ENCODE measurements at regions not wholly inside any gene's neighbourhood (a gene's known extent, or its start where the extent isn't known, plus 50 kb on each side); places are given as distances from the start of the nearest gene placed in this dataset.

DNA sequence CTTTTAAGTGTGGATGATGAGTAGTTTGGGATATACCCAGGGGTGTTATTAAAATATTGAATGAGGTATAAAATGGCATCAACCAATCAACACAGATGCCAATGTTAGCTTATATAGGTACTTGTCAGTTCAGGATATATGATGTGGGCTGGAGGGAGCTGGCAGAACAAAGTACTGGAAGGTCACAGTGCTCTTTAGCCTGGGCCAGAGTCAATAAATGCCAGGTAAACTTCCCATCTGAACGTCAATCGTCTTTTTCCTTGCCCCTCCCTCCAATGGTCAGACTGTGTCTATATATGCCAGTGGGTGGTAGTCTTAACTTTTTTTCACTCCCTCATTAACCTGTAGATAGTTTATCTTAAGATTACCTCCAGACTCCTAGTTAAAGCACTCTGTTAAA, 140.8 kb upstream of the RBMS1 start:
- ATAC-seq = no peak
- no peak for TF ChIP-seq PPARA (CRISPR knock-in tag; IDR thresholded peaks at IDR 0.05; ENCODE audit: borderline replicate concordance)
- no peak for TF ChIP-seq ZNF8 (CRISPR knock-in tag; IDR thresholded peaks at IDR 0.05)
- TF ChIP-seq ZFP30 (CRISPR knock-in tag; IDR thresholded peaks at IDR 0.05) = no peak
- no peak for TF ChIP-seq ZFP3 (CRISPR knock-in tag; IDR thresholded peaks at IDR 0.05)
- TF ChIP-seq, protein P1, sequence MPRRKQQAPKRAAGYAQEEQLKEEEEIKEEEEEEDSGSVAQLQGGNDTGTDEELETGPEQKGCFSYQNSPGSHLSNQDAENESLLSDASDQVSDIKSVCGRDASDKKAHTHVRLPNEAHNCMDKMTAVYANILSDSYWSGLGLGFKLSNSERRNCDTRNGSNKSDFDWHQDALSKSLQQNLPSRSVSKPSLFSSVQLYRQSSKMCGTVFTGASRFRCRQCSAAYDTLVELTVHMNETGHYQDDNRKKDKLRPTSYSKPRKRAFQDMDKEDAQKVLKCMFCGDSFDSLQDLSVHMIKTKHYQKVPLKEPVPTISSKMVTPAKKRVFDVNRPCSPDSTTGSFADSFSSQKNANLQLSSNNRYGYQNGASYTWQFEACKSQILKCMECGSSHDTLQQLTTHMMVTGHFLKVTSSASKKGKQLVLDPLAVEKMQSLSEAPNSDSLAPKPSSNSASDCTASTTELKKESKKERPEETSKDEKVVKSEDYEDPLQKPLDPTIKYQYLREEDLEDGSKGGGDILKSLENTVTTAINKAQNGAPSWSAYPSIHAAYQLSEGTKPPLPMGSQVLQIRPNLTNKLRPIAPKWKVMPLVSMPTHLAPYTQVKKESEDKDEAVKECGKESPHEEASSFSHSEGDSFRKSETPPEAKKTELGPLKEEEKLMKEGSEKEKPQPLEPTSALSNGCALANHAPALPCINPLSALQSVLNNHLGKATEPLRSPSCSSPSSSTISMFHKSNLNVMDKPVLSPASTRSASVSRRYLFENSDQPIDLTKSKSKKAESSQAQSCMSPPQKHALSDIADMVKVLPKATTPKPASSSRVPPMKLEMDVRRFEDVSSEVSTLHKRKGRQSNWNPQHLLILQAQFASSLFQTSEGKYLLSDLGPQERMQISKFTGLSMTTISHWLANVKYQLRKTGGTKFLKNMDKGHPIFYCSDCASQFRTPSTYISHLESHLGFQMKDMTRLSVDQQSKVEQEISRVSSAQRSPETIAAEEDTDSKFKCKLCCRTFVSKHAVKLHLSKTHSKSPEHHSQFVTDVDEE (CRISPR knock-in tag; IDR thresholded peaks at IDR 0.05) = no peak

GRCh38 chr2:160635488-160635887, 141.9 kb upstream of the RBMS1 start:
- TF ChIP-seq, protein P2, sequence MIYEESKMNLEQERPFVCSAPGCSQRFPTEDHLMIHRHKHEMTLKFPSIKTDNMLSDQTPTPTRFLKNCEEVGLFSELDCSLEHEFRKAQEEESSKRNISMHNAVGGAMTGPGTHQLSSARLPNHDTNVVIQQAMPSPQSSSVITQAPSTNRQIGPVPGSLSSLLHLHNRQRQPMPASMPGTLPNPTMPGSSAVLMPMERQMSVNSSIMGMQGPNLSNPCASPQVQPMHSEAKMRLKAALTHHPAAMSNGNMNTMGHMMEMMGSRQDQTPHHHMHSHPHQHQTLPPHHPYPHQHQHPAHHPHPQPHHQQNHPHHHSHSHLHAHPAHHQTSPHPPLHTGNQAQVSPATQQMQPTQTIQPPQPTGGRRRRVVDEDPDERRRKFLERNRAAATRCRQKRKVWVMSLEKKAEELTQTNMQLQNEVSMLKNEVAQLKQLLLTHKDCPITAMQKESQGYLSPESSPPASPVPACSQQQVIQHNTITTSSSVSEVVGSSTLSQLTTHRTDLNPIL (CRISPR knock-in tag; IDR thresholded peaks at IDR 0.05; ENCODE audit: low read depth) = no peak
- TF ChIP-seq, protein P1 (CRISPR knock-in tag; IDR thresholded peaks at IDR 0.05) = no peak
- no peak for TF ChIP-seq BACH2 (CRISPR knock-in tag; IDR thresholded peaks at IDR 0.05; ENCODE audit: borderline replicate concordance)
- TF ChIP-seq, protein P3, sequence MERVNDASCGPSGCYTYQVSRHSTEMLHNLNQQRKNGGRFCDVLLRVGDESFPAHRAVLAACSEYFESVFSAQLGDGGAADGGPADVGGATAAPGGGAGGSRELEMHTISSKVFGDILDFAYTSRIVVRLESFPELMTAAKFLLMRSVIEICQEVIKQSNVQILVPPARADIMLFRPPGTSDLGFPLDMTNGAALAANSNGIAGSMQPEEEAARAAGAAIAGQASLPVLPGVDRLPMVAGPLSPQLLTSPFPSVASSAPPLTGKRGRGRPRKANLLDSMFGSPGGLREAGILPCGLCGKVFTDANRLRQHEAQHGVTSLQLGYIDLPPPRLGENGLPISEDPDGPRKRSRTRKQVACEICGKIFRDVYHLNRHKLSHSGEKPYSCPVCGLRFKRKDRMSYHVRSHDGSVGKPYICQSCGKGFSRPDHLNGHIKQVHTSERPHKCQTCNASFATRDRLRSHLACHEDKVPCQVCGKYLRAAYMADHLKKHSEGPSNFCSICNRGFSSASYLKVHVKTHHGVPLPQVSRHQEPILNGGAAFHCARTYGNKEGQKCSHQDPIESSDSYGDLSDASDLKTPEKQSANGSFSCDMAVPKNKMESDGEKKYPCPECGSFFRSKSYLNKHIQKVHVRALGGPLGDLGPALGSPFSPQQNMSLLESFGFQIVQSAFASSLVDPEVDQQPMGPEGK (CRISPR knock-in tag; IDR thresholded peaks at IDR 0.05; ENCODE audit: borderline replicate concordance) = no peak
- TF ChIP-seq CSRNP3 (CRISPR knock-in tag; IDR thresholded peaks at IDR 0.05) = no peak
- peak; percentile 57 for ATAC-seq

- ATAC-seq = no peak
- no peak for TF ChIP-seq ZNF8 (CRISPR knock-in tag; IDR thresholded peaks at IDR 0.05)
- no peak for TF ChIP-seq ZNF565 (CRISPR knock-in tag; conservative IDR thresholded peaks at IDR 0.05; ENCODE audit: low read depth)
- no peak for TF ChIP-seq ISL1 (CRISPR knock-in tag; IDR thresholded peaks at IDR 0.05)
- no peak for TF ChIP-seq TCF4 (CRISPR knock-in tag; IDR thresholded peaks at IDR 0.05; ENCODE audit: borderline replicate concordance)
- TF ChIP-seq GLIS3 (CRISPR knock-in tag; IDR thresholded peaks at IDR 0.05) = no peak
- no peak for TF ChIP-seq PPARA (CRISPR knock-in tag; IDR thresholded peaks at IDR 0.05; ENCODE audit: borderline replicate concordance)
- TF ChIP-seq, protein P3 (CRISPR knock-in tag; IDR thresholded peaks at IDR 0.05; ENCODE audit: borderline replicate concordance) = no peak
- TF ChIP-seq, protein P2 (CRISPR knock-in tag; IDR thresholded peaks at IDR 0.05; ENCODE audit: low read depth) = no peak
- no peak for TF ChIP-seq BACH2 (CRISPR knock-in tag; IDR thresholded peaks at IDR 0.05; ENCODE audit: borderline replicate concordance)
- no peak for TF ChIP-seq OSR1 (CRISPR knock-in tag; IDR thresholded peaks at IDR 0.05)
- TF ChIP-seq POU6F1 (CRISPR knock-in tag; IDR thresholded peaks at IDR 0.05; ENCODE audit: borderline replicate concordance, low read depth) = no peak
- TF ChIP-seq ARNTL (CRISPR knock-in tag; IDR thresholded peaks at IDR 0.05; ENCODE audit: borderline replicate concordance, low read depth) = no peak
- no peak for TF ChIP-seq CSDC2 (CRISPR knock-in tag; IDR thresholded peaks at IDR 0.05)
- no peak for TF ChIP-seq ZFP30 (CRISPR knock-in tag; IDR thresholded peaks at IDR 0.05)
- no peak for TF ChIP-seq SNAI2 (CRISPR knock-in tag; IDR thresholded peaks at IDR 0.05)
- TF ChIP-seq CSRNP3 (CRISPR knock-in tag; IDR thresholded peaks at IDR 0.05) = no peak
- no peak for TF ChIP-seq ESRRG (CRISPR knock-in tag; IDR thresholded peaks at IDR 0.05)
These were observed 145.9 kb upstream of the RBMS1 start for GRCh38 chr2:160639472-160639871.

Measured in SK-N-SH treated with all-trans-retinoic acid at 6 μM for 48 hours (cell line).